LNCaP clone FGC (cell line): ENCODE measurements at regions not wholly inside any gene's neighbourhood (a gene's known extent, or its start where the extent isn't known, plus 50 kb on each side); places are given as distances from the start of the nearest gene placed in this dataset.

ENCODE experiments used
- DNase-seq: peaks from one replicate; pipeline ENCODE4 v3.0.0-alpha.2; 2011; ENCODE audit warnings: low read depth
- H3K4me3 ChIP-seq: 2 replicates; pipeline ENCODE4 v1.5.1; 2011; ENCODE audit warnings: mild to moderate bottlenecking, low read depth, low read length, control low read depth
- CTCF ChIP-seq: IDR thresholded peaks from 2 replicates; pipeline ENCODE4 v1.5.1; 2012; ENCODE audit warnings: mild to moderate bottlenecking; ENCODE audit not compliant: control insufficient read depth, insufficient read depth; ENCODE audit errors: extremely low read depth

- no peak overlapping the region for H3K4me3 ChIP-seq
- DNase-seq = no peak
- TF ChIP-seq CTCF = no peak
Measured at GRCh38 chr1:30484668-30485067, 238.7 kb downstream of the MATN1 start.

- no peak for TF ChIP-seq CTCF
- DNase-seq = no peak
- H3K4me3 ChIP-seq = no peak overlapping the region
Measured at GRCh38 chr1:30479575-30479974, 243.8 kb downstream of the MATN1 start.

- no peak overlapping the region for H3K4me3 ChIP-seq
- no peak for TF ChIP-seq CTCF
- no peak for DNase-seq
Measured at GRCh38 chr1:30478799-30479563, 244.4 kb downstream of the MATN1 start.

- no peak for TF ChIP-seq CTCF
- H3K4me3 ChIP-seq = no peak overlapping the region
- no peak for DNase-seq
Measured at GRCh38 chr1:30478283-30478682, 245.1 kb downstream of the MATN1 start.

- DNase-seq = no peak
- H3K4me3 ChIP-seq = no peak overlapping the region
- TF ChIP-seq CTCF = no peak
Measured at GRCh38 chr1:30477588-30477987, 245.8 kb downstream of the MATN1 start.

GRCh38 chr1:30476911-30477459 is 246.4 kb downstream of the MATN1 start:
- DNase-seq = no peak
- no peak for TF ChIP-seq CTCF
- H3K4me3 ChIP-seq = no peak overlapping the region

GRCh38 chr1:30476476-30476875 is 246.9 kb downstream of the MATN1 start:
- no peak overlapping the region for H3K4me3 ChIP-seq
- DNase-seq = no peak
- TF ChIP-seq CTCF = no peak
